ENCODE measurements at regions not wholly inside any gene's neighbourhood (a gene's known extent, or its start where the extent isn't known, plus 50 kb on each side); places are given as distances from the start of the nearest gene placed in this dataset.

GRCh38 chr7:91771394-91771793 lies 109.1 kb downstream of the MTERF1 start:
- no peak for DNase-seq (ENCODE audit: low read depth)
- H3K4me3 ChIP-seq (ENCODE audit: low read length): no peak overlapping the region
- TF ChIP-seq, protein P1, sequence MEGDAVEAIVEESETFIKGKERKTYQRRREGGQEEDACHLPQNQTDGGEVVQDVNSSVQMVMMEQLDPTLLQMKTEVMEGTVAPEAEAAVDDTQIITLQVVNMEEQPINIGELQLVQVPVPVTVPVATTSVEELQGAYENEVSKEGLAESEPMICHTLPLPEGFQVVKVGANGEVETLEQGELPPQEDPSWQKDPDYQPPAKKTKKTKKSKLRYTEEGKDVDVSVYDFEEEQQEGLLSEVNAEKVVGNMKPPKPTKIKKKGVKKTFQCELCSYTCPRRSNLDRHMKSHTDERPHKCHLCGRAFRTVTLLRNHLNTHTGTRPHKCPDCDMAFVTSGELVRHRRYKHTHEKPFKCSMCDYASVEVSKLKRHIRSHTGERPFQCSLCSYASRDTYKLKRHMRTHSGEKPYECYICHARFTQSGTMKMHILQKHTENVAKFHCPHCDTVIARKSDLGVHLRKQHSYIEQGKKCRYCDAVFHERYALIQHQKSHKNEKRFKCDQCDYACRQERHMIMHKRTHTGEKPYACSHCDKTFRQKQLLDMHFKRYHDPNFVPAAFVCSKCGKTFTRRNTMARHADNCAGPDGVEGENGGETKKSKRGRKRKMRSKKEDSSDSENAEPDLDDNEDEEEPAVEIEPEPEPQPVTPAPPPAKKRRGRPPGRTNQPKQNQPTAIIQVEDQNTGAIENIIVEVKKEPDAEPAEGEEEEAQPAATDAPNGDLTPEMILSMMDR (conservative IDR thresholded peaks at IDR 0.05; ENCODE audit: low read length): no peak

DNA sequence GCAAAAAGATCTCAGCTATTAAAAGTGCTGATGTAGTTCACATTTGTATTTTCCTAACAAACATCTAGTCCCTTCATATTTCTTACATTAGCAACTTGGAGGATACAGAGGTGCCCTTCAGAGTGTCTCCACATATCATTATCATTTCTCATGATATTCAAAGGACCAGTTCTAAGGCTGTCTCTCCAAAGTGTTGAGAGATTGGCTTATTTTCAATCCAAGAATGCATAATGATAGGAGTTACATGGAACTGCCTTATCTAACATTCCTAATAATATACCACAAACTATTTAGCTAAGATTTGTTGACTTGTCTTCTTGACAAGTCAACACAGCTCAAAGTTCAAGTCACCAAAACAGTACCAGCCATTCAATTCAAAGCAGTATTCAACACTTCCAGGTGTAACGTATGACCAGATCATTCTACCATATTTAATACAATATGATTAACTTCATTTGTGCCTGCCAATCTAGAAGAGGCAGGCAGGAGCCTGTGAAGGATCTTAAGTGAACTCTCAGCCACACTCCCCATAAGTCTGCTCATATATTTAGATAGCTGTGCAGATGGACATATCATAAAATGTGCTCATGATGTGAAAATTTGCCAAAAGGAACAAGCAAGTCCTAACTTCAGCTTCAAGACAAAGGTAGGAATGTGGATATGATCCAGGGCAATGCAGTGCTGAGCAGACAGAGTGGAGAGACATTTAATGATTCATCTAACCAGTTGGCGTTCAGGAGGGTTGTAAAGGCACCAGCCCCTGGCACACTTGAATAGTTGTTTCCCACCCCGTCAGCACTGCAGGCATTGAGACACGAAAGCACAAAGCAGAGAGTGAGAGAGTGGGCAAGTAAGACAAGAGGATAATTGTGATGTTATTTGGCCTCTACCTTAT lies 108.3 kb downstream of the MTERF1 start:
- DNase-seq (ENCODE audit: low read depth): no peak
- TF ChIP-seq, protein P1 (conservative IDR thresholded peaks at IDR 0.05; ENCODE audit: low read length): no peak

DNA sequence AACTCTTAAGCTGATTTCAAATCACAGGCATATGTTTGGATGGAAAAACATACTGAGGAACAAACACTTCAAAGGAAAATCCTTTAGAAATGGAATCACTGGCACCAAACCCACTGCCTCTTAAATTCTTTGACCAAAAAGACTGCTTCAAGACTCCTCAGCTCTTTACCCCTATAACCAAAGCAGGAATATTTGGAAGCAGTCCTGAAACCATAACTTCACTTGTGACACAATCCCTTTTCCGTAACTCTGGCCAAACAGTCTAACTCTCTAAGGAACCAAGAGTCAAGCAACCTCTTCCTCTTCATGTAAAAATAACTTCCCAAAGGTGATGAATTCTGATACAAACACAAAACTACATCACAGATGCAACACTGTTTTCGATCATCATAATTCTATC lies 104.3 kb downstream of the MTERF1 start:
- DNase-seq (ENCODE audit: low read depth): no peak
- H3K4me3 ChIP-seq (ENCODE audit: low read length): no peak overlapping the region
- TF ChIP-seq, protein P1 (conservative IDR thresholded peaks at IDR 0.05; ENCODE audit: low read length): no peak

More for the DNA sequence above, 108.3 kb downstream of the MTERF1 start:
- H3K4me3 ChIP-seq (ENCODE audit: low read length): no peak overlapping the region

GRCh38 chr7:91777522-91777921 lies 103.0 kb downstream of the MTERF1 start:
- TF ChIP-seq, protein P1 (conservative IDR thresholded peaks at IDR 0.05; ENCODE audit: low read length): no peak
- DNase-seq (ENCODE audit: low read depth): no peak
- no peak overlapping the region for H3K4me3 ChIP-seq (ENCODE audit: low read length)

DNA sequence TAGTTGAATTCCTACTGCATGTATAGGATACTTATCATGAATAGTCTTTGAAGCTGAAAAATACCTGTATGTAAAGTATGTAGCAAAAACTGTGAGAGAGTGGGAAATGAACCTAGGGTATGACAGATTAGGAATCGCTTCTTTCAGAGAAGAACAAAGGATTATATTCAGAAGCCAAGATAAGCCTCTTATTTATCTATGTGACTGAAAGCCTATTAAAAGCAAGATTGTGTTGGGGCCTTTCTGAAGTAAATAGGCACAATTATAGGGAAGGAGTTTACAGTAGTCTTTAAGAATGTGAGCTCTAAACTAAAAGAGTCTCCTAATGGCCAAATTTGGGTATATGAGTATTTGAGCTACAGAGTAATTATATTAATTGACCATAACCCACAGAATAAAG lies 102.1 kb downstream of the MTERF1 start:
- no peak overlapping the region for H3K4me3 ChIP-seq (ENCODE audit: low read length)
- no peak for DNase-seq (ENCODE audit: low read depth)
- TF ChIP-seq, protein P1 (conservative IDR thresholded peaks at IDR 0.05; ENCODE audit: low read length): no peak

- no peak for DNase-seq (ENCODE audit: low read depth)
- TF ChIP-seq, protein P1 (conservative IDR thresholded peaks at IDR 0.05; ENCODE audit: low read length): no peak
- H3K4me3 ChIP-seq (ENCODE audit: low read length): no peak overlapping the region
Measured at GRCh38 chr7:91780521-91780920, 100.0 kb downstream of the MTERF1 start.

DNA sequence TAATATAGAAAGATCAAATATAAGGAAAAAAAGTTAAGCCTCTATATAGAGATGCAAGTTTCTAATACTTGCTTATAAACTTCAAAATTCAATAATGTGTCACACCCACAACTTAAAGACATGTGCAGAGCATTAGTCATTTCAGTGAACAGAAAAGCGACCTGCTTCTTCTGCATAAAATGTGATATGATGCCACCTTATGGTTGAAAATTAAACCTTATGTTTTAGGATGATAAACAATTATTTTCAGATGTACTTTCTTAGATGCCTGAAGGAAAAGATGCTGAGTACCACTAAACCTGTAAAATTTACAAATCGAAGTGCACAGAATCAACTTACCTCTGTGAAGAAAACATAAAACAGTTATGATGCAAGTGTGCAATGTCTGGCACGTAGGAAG lies 96.0 kb downstream of the MTERF1 start:
- DNase-seq (ENCODE audit: low read depth): peak; percentile 69

More for the DNA sequence above, 96.0 kb downstream of the MTERF1 start:
- TF ChIP-seq, protein P1 (conservative IDR thresholded peaks at IDR 0.05; ENCODE audit: low read length): peak; percentile 57
- no peak overlapping the region for H3K4me3 ChIP-seq (ENCODE audit: low read length)

All from AG10803 (cell line).